ENCODE measurements at regions not wholly inside any gene's neighbourhood (a gene's known extent, or its start where the extent isn't known, plus 50 kb on each side); places are given as distances from the start of the nearest gene placed in this dataset.

DNA sequence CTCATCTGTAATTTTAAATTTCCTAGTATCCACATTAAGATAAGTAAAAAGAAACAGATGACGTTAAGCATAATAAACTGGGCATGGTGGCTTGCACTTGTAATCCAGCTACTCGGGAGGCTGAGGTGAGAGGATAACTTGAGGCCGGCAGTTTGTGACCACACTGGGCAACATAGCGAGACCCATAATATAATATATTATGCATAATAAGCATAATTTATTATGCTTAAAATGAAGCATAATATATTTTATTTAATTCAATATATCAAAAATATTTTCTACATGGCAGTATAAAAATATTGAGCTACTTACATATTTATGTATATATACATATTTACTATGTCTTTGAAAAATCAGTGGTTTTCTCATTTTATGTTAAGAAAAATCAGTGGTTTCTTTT lies 128.3 kb downstream of the GOSR1 start:
- no peak overlapping the region for H3K27ac ChIP-seq (ENCODE audit: extremely low read depth, low read depth, low read length)
- DNase-seq (ENCODE audit: extremely low read depth in 1 of 4, low spot score in 3 of 4) = no peak
- TF ChIP-seq MAFG (tag; conservative IDR thresholded peaks at IDR 0.05) (0 out of 2 replicates have a peak, but pooled peaks have one; percentile 12), ZNF316 (IDR thresholded peaks at IDR 0.05) (peak; percentile 68)
- TF ChIP-seq, protein P1, sequence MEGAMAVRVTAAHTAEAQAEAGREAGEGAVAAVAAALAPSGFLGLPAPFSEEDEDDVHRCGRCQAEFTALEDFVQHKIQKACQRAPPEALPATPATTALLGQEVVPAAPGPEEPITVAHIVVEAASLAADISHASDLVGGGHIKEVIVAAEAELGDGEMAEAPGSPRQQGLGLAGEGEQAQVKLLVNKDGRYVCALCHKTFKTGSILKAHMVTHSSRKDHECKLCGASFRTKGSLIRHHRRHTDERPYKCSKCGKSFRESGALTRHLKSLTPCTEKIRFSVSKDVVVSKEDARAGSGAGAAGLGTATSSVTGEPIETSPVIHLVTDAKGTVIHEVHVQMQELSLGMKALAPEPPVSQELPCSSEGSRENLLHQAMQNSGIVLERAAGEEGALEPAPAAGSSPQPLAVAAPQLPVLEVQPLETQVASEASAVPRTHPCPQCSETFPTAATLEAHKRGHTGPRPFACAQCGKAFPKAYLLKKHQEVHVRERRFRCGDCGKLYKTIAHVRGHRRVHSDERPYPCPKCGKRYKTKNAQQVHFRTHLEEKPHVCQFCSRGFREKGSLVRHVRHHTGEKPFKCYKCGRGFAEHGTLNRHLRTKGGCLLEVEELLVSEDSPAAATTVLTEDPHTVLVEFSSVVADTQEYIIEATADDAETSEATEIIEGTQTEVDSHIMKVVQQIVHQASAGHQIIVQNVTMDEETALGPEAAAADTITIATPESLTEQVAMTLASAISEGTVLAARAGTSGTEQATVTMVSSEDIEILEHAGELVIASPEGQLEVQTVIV (CRISPR knock-in tag; IDR thresholded peaks at IDR 0.05; ENCODE audit: borderline replicate concordance) = no peak
- intact Hi-C loops (cut with micrococcal nuclease) = no loop called here
- no peak overlapping the region for H3K4me3 ChIP-seq
- no peak for FAIRE-seq
- H3K36me3 ChIP-seq (ENCODE audit: control insufficient read depth, insufficient read depth, low read length) = no peaks in the 10 kb centered on the region
- BruUV-seq (replicated peaks) = no TSS peak
- no peaks in the 10 kb centered on the region for H3K9me3 ChIP-seq (replicated peaks; ENCODE audit: control insufficient read depth, insufficient read depth, low read depth, low read length)
- no peaks in the 10 kb centered on the region for H3K79me2 ChIP-seq (ENCODE audit: control insufficient read depth, insufficient read depth, low read length)
- in situ Hi-C loops (cut with MboI) = no loop called here
- H3K27me3 ChIP-seq (ENCODE audit: control insufficient read depth in 2 of 2, insufficient read depth in 2 of 2, low read length in 2 of 2) = peaks cover 2 to 7% of the 10 kb centered on the region in 2 experiments; a peak in 3 of 5 replicates
- no peak overlapping the region for H2AFZ ChIP-seq (ENCODE audit: low read depth, low read length)
- WGBS (ENCODE audit: insufficient coverage, low coverage, missing lambda C conversion rate) = 17% methylated on average over 4 of the region's 4 CpGs
- CTCF ChIA-PET (ENCODE audit: low intra/inter-chr PET ratio) = no interaction called here
- H4K20me1 ChIP-seq (replicated peaks; ENCODE audit: control insufficient read depth, insufficient read depth, low read length) = no peaks in the 10 kb centered on the region
- POLR2A ChIA-PET = interaction anchor here (0.6 kb wide), 1 partner anchor 76 kb away, joined by 3 read pairs; no protein-coding TSS in a partner anchor
- no peak for ATAC-seq
- H3K9me1 ChIP-seq (ENCODE audit: control insufficient read depth, insufficient read depth, low read length) = no peaks in the 10 kb centered on the region
- H3K4me1 ChIP-seq (replicated peaks in 1 of 2; ENCODE audit: control insufficient read depth in 2 of 2, insufficient read depth in 2 of 2, low read length in 2 of 2) = peaks cover 0 to 6% of the 10 kb centered on the region in 2 experiments; a peak in 2 of 5 replicates
- no peak overlapping the region for H3K4me2 ChIP-seq (ENCODE audit: insufficient read depth, low read length)
- H3K9ac ChIP-seq (ENCODE audit: insufficient read depth in 1 of 2, low read depth in 2 of 2, low read length in 2 of 2) = no peak overlapping the region

DNA sequence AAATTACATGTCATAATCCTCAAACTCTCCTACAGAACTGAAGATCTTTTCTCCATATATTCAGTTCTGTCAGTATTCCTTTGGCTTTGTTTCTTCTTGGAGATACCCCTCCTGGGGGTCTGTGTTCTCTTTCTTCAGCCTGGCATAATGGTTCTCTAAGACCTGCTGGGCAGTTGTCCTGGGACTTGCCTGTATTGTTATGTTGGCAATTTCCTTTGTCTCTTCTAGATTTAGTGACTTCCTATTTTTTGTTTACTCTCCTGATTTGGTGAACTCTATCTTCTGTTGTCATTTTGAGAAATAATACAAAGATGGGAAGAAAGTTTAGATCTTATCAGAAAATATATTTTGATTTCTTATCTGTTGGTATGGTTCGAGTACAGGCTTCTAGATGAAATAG lies 127.8 kb downstream of the GOSR1 start:
- Histone ChIP-seq H4K20me1 (replicated peaks; ENCODE audit: control insufficient read depth, insufficient read depth, low read length) (no peaks in the 10 kb centered on the region), H3K9me1 (ENCODE audit: control insufficient read depth, insufficient read depth, low read length) (no peaks in the 10 kb centered on the region), H3K36me3 (ENCODE audit: control insufficient read depth, insufficient read depth, low read length) (no peaks in the 10 kb centered on the region), H3K9ac (ENCODE audit: insufficient read depth in 1 of 2, low read depth in 2 of 2, low read length in 2 of 2) (no peak overlapping the region), H3K79me2 (ENCODE audit: control insufficient read depth, insufficient read depth, low read length) (no peaks in the 10 kb centered on the region), H2AFZ (ENCODE audit: low read depth, low read length) (no peak overlapping the region), H3K9me3 (replicated peaks; ENCODE audit: control insufficient read depth, insufficient read depth, low read depth, low read length) (no peaks in the 10 kb centered on the region), H3K4me1 (replicated peaks in 1 of 2; ENCODE audit: control insufficient read depth in 2 of 2, insufficient read depth in 2 of 2, low read length in 2 of 2) (peaks cover 0 to 11% of the 10 kb centered on the region in 2 experiments; a peak in 2 of 5 replicates), H3K27me3 (ENCODE audit: control insufficient read depth in 2 of 2, insufficient read depth in 2 of 2, low read length in 2 of 2) (peaks cover 2 to 10% of the 10 kb centered on the region in 2 experiments; a peak in 3 of 5 replicates), H3K4me3 (no peak overlapping the region), H3K27ac (ENCODE audit: extremely low read depth, low read depth, low read length) (no peak overlapping the region), H3K4me2 (ENCODE audit: insufficient read depth, low read length) (no peak overlapping the region)
- ATAC-seq (no peak), DNase-seq (ENCODE audit: extremely low read depth in 1 of 4, low spot score in 3 of 4) (no peak), FAIRE-seq (no peak)
- POLR2A ChIA-PET = no interaction called here
- intact Hi-C loops (cut with micrococcal nuclease) (no loop called here), in situ Hi-C loops (cut with MboI) (no loop called here)
- 6% methylated on average over 1 of the region's 1 CpG for WGBS (ENCODE audit: insufficient coverage, low coverage, missing lambda C conversion rate)
- CTCF ChIA-PET (ENCODE audit: low intra/inter-chr PET ratio) = no interaction called here
- BruUV-seq (replicated peaks) = no TSS peak
- TF ChIP-seq GABPB2 (CRISPR knock-in tag; conservative IDR thresholded peaks at IDR 0.05) = no peak
- TF ChIP-seq KHSRP (IDR thresholded peaks at IDR 0.05) = no peak
- no peak for TF ChIP-seq KDM1A (IDR thresholded peaks at IDR 0.05)
- TF ChIP-seq ZNF445 (CRISPR knock-in tag; IDR thresholded peaks at IDR 0.05; ENCODE audit: low read depth) = no peak
- no peak for TF ChIP-seq ZNF347 (CRISPR knock-in tag; IDR thresholded peaks at IDR 0.05; ENCODE audit: low read depth)
- TF ChIP-seq, protein P2, sequence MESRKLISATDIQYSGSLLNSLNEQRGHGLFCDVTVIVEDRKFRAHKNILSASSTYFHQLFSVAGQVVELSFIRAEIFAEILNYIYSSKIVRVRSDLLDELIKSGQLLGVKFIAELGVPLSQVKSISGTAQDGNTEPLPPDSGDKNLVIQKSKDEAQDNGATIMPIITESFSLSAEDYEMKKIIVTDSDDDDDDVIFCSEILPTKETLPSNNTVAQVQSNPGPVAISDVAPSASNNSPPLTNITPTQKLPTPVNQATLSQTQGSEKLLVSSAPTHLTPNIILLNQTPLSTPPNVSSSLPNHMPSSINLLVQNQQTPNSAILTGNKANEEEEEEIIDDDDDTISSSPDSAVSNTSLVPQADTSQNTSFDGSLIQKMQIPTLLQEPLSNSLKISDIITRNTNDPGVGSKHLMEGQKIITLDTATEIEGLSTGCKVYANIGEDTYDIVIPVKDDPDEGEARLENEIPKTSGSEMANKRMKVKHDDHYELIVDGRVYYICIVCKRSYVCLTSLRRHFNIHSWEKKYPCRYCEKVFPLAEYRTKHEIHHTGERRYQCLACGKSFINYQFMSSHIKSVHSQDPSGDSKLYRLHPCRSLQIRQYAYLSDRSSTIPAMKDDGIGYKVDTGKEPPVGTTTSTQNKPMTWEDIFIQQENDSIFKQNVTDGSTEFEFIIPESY (CRISPR knock-in tag; IDR thresholded peaks at IDR 0.05) = no peak
- TF ChIP-seq TAF7 (tag; IDR thresholded peaks at IDR 0.05) = no peak
- TF ChIP-seq RUNX1 (IDR thresholded peaks at IDR 0.05; ENCODE audit: low read depth) = no peak
- TF ChIP-seq CEBPB (tag; IDR thresholded peaks at IDR 0.05) = no peak
- TF ChIP-seq NCOA1 (IDR thresholded peaks at IDR 0.05; ENCODE audit: low read depth) = no peak
- TF ChIP-seq E2F3 (CRISPR knock-in tag; IDR thresholded peaks at IDR 0.05) = no peak
- no peak for TF ChIP-seq THRAP3 (IDR thresholded peaks at IDR 0.05; ENCODE audit: borderline replicate concordance)
